ENCODE measurements at regions not wholly inside any gene's neighbourhood (a gene's known extent, or its start where the extent isn't known, plus 50 kb on each side); places are given as distances from the start of the nearest gene placed in this dataset.

GRCh38 chr7:132687016-132687415 lies 110.7 kb upstream of the PLXNA4 start:
- no peaks in the 10 kb centered on the region for H3K9me3 ChIP-seq (ENCODE audit: control insufficient read depth in 1 of 2, insufficient read depth in 1 of 2, low read depth in 1 of 2, low read length in 2 of 2)
- no TSS peak for BruUV-seq (replicated peaks)
- ChIA-PET POLR2A (no interaction called here), CTCF (no interaction called here), RAD21 (ENCODE audit: low non-redundant PET in 1 of 2, low total read pairs in 2 of 2, uncharacterized antibody in 2 of 2, unreplicated experiment in 2 of 2) (no interaction called here)
- ATAC-seq (no peak), DNase-seq (ENCODE audit: low read depth, low spot score) (no peak)
- H3K4me2 ChIP-seq (ENCODE audit: low read length) = no peak overlapping the region
- H3K36me3 ChIP-seq (ENCODE audit: control insufficient read depth in 1 of 2, insufficient read depth in 2 of 2, low read length in 2 of 2) = no peaks in the 10 kb centered on the region
- no peaks in the 10 kb centered on the region for H4K20me1 ChIP-seq (ENCODE audit: insufficient read depth)
- no peak for TF ChIP-seq CEBPB (IDR thresholded peaks at IDR 0.05; ENCODE audit: low read depth)
- TF ChIP-seq CBX3 (IDR thresholded peaks at IDR 0.05; ENCODE audit: low read depth) = no peak
- no peak for TF ChIP-seq FOSL1 (IDR thresholded peaks at IDR 0.05; ENCODE audit: low read depth)
- TF ChIP-seq, protein P1, sequence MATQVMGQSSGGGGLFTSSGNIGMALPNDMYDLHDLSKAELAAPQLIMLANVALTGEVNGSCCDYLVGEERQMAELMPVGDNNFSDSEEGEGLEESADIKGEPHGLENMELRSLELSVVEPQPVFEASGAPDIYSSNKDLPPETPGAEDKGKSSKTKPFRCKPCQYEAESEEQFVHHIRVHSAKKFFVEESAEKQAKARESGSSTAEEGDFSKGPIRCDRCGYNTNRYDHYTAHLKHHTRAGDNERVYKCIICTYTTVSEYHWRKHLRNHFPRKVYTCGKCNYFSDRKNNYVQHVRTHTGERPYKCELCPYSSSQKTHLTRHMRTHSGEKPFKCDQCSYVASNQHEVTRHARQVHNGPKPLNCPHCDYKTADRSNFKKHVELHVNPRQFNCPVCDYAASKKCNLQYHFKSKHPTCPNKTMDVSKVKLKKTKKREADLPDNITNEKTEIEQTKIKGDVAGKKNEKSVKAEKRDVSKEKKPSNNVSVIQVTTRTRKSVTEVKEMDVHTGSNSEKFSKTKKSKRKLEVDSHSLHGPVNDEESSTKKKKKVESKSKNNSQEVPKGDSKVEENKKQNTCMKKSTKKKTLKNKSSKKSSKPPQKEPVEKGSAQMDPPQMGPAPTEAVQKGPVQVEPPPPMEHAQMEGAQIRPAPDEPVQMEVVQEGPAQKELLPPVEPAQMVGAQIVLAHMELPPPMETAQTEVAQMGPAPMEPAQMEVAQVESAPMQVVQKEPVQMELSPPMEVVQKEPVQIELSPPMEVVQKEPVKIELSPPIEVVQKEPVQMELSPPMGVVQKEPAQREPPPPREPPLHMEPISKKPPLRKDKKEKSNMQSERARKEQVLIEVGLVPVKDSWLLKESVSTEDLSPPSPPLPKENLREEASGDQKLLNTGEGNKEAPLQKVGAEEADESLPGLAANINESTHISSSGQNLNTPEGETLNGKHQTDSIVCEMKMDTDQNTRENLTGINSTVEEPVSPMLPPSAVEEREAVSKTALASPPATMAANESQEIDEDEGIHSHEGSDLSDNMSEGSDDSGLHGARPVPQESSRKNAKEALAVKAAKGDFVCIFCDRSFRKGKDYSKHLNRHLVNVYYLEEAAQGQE (IDR thresholded peaks at IDR 0.05; ENCODE audit: low read depth) = no peak
- TF ChIP-seq ELF1 (IDR thresholded peaks at IDR 0.05; ENCODE audit: borderline replicate concordance, low read depth) = no peak
- TF ChIP-seq ZBTB33 (IDR thresholded peaks at IDR 0.05; ENCODE audit: extremely low read depth, insufficient replicate concordance, low read length) = no peak
- TF ChIP-seq RAD21 (IDR thresholded peaks at IDR 0.05; ENCODE audit: low read depth) = no peak
- TF ChIP-seq YY1 (IDR thresholded peaks at IDR 0.05; ENCODE audit: extremely low read depth, insufficient replicate concordance, low read depth, low read length) = no peak
- TF ChIP-seq POLR2A (IDR thresholded peaks at IDR 0.05; ENCODE audit: borderline replicate concordance, extremely low read depth, insufficient read depth, insufficient read length) = no peak
- TF ChIP-seq POLR2AphosphoS5 (IDR thresholded peaks at IDR 0.05; ENCODE audit: low read depth, low read length) = no peak
- no peak for TF ChIP-seq SIN3A (IDR thresholded peaks at IDR 0.05; ENCODE audit: low read depth)
- no peak for TF ChIP-seq EGR1 (IDR thresholded peaks at IDR 0.05; ENCODE audit: low read depth)
- no peak for TF ChIP-seq EZH2phosphoT487 (IDR thresholded peaks at IDR 0.05; ENCODE audit: borderline replicate concordance)
- TF ChIP-seq SRF (IDR thresholded peaks at IDR 0.05; ENCODE audit: low read depth) = no peak
- TF ChIP-seq ATF3 (IDR thresholded peaks at IDR 0.05) = no peak
- no peak for TF ChIP-seq JUND (IDR thresholded peaks at IDR 0.05)
- TF ChIP-seq SP1 (IDR thresholded peaks at IDR 0.05; ENCODE audit: low read depth) = no peak
- no peak for TF ChIP-seq ZFX (IDR thresholded peaks at IDR 0.05)
- no peaks in the 10 kb centered on the region for H3K4me1 ChIP-seq (ENCODE audit: control insufficient read depth in 1 of 2, insufficient read depth in 2 of 2, low read length in 2 of 2)
- no peak overlapping the region for H3K4me3 ChIP-seq (replicated peaks in 1 of 2; ENCODE audit: low read depth in 1 of 2, low read length in 2 of 2)
- H2AFZ ChIP-seq (ENCODE audit: low read depth, low read length, poor library complexity, severe bottlenecking) = no peak overlapping the region
- H3K27ac ChIP-seq (ENCODE audit: low read depth, low read length) = no peak overlapping the region
- no peaks in the 10 kb centered on the region for H3K79me2 ChIP-seq (ENCODE audit: insufficient read depth, low read length)
- no peak overlapping the region for H3K9ac ChIP-seq (ENCODE audit: low read length)
- intact Hi-C loops (cut with micrococcal nuclease) = no loop called here
- no peaks in the 10 kb centered on the region for H3K9me2 ChIP-seq (ENCODE audit: insufficient read depth)
- H3K27me3 ChIP-seq (ENCODE audit: insufficient read depth, low read length) = peaks cover 7% of the 10 kb centered on the region; the same call in 1 of the 2 replicates
